Suppressor macrophage treated with lipopolysaccharide for 4 hours (primary cell): ENCODE measurements at regions not wholly inside any gene's neighbourhood (a gene's known extent, or its start where the extent isn't known, plus 50 kb on each side); places are given as distances from the start of the nearest gene placed in this dataset.
"Not testable (repeated sequence)": the region's sequence is repeated elsewhere in the genome, so short reads cannot be mapped to it uniquely, and the experiment has no call there.

Experiments
- DNase-seq: peaks from one replicate; pipeline ENCODE4 v3.0.0-alpha.2; 2020

DNA sequence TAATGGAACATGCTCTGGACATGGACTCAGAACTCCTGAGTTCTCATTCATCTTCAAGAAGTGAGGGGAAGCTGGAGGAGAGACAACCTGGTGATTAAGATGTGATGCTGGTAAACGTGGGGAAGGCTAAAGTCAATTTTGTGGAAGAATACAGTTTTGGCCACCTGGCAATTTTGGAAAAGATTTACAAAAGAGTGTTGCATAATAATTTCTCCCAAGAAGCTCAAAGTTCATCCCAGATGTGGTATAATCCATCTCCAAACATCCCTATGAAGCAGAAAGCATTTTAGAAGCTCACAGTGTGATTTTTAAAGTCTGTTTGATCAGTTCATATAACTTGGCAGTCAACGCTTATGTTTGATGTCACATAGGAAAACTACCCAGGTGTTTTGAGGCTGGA is 208.7 kb downstream of the LMX1A start:
- no peak for DNase-seq

DNA sequence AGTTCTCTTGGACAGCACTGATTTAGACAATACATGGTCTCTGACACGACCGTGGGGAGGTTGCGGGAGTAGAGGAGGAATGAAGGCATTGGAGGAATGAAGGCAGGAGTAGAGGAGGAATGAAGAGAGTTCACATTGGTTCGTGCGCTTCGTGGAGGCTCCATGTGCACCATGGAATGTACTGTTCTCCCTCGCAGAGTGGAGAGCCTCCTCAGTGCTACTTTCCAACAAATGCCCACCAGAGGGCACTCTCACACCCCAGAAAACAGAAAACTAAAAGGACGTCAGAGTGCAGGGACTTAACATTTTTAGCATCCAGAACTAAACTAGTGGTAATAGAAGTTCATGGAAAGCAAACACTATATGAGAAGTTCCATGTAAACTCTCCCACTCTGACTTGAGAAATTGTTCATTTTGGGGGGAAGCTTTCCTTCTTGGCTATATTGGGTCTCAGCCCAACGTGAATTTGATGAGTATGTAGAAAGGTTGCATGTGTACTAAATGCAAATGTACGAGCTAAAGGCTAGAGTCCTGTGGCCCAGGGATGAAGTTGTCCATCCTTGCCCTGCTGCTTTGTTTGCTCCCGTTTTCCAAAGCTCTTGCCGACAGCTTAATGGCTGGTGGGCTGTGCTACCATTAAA is 211.6 kb downstream of the LMX1A start:
- peak; percentile 33 for DNase-seq

DNA sequence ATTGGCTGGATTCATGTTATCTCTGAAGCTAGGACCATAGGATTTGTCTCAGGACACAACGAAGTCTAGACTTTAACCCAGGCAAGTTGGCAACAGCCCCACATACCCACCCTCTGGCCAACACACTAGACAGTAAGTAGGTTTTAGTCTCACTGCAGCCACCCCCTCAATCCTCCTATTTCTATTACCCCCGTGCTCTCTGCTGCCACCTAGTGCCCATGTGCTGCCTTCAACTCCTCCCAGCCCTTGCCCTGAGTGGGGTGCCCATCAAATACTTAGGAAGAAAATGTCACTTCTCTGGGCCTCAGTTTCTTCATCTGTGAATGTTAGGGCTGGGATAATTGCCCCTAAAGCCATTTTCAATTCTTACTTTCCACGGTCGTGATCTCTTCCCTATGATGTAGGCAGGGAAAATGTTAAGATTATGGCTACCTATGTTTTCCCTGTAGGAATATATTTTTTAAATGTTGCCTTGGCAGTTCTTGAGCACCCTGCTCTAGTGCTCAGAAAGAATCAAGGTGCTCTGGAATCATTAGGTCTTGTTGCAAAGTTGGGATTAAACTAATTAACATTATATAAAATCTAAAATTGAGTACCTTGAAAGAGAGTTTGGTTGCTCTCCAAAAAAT is 213.0 kb downstream of the LMX1A start:
- DNase-seq: peak; percentile 40

GRCh38 chr1:165138960-165139359 is 217.6 kb downstream of the LMX1A start:
- peak; percentile 4 for DNase-seq

GRCh38 chr1:165137551-165138316 is 218.8 kb downstream of the LMX1A start:
- no peak for DNase-seq

- no peak for DNase-seq
Observed at GRCh38 chr1:165134431-165134830, 222.1 kb downstream of the LMX1A start.

GRCh38 chr1:165129568-165130164 is 226.8 kb downstream of the LMX1A start:
- peak; percentile 35 for DNase-seq

- no peak for DNase-seq
Observed at GRCh38 chr1:165124772-165125171, 231.7 kb downstream of the LMX1A start.

DNA sequence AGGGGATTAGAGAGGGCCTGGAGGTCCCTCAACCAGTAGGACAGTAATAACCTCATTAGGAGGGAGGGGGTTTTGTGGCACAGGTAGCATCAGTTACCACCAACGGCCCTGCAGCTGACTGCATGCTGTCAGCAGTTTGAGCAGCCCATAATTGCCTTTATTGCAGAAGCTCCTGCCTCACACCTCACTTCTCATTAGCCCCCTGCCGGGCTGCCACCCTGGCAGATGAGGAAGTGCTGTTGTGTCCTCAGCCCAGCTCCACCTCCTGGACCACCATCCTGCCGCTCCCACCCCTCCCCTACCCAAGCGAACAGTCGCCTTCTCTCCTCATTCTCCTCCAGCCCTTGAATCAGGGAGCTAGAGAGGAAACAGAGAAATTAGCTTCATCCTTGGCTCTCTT is 237.4 kb downstream of the LMX1A start:
- no peak for DNase-seq

DNA sequence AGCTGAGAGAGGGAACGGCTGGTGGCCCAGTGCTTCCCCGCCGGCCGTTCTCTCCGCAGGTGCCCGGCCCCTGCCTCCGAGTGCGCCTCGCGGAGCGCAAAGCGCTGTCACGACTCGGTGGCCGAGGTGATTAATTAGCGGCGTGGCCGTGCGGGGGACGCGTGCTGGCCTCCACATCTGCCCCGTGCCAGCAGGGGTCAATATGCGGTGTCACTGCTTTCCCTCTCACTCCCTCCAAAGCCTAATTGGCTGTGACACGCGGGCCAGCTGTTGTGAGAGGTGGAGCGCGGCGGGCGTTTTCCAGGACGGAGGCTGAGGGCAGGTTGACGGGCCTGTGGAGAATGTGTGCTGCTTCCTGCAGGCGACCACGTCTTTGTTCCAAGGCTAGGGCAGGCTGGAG is 239.0 kb downstream of the LMX1A start:
- DNase-seq: no peak

DNA sequence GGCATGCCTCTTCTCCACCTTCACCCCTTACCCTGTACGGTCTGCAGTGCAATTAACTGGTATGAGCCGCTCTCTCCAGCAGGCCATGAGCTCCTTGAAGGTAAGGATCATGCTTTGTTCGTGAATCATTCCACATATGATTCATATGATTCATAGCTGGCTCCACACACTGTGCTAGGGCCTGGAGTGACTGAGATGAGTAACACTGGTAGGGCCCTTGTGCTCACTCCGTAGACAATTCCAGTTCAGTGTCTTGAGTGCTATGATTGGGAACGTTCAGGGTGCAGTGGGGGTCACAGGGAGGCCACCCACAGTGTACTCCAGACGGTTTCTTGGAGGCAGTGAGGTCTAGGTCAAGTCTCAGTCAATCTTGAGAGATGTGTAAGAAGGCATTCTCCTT is 239.8 kb downstream of the LMX1A start:
- no peak for DNase-seq

GRCh38 chr1:165116171-165116570 is 240.3 kb downstream of the LMX1A start:
- DNase-seq: no peak

DNA sequence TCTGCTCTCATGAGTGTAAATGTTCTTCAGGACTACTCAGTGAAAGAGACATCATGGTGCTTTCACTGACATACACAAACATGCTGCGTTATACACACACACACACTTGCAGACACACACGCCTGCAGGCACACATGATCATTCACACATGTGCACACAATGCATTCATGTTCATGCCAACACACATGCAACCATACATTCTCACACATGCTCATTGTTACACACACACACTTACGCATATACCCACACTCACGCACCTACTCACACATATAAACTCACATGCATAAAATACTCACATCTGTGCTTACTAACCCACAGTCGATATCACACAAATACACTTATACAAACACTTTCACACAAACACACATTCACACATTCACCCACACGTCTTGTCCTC is 241.6 kb downstream of the LMX1A start:
- DNase-seq: no peak

- DNase-seq: peak; percentile 50
Observed at GRCh38 chr1:165114022-165114888, 242.3 kb downstream of the LMX1A start.

DNA sequence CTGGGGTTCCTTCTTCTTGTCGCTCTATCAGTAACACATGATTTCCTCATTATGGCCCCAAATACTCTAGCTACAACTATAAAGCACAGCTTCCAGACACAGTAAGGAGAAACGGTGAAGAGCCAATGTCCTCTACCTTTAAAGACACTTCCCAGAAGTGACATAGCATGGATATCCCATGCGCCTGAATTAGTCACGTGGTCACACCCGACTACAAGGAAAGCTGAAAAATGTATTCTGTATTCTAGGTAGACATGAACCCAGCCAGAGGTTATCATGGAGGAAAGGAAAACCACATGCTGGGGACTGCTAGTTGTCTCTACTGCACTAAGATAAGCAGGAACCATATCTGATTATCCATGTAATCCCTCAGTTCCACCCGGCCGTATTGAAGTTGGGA is 244.3 kb downstream of the LMX1A start:
- no peak for DNase-seq

DNA sequence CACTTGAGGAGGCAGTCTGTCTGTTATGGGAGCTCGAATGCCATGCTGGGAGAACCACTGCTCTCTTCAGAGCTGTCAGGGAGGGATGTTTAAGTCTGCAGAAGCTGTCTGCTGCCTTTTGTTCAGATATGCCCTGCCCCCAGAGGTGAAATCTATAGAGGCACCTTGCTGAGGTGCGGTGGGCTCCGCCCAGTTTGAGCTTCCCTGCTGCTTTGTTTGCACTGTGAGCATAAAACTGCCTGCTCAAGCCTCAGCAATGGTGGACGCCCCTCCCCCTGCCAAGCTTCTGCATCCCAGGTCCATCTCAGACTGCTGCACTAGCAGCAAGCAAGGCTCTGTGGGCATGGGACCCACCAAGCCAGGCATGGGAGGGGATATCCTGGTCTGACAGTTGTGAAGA is 247.5 kb downstream of the LMX1A start:
- DNase-seq: no peak

GRCh38 chr1:165092542-165093162 is 263.9 kb downstream of the LMX1A start:
- not testable (repeated sequence) for DNase-seq

DNA sequence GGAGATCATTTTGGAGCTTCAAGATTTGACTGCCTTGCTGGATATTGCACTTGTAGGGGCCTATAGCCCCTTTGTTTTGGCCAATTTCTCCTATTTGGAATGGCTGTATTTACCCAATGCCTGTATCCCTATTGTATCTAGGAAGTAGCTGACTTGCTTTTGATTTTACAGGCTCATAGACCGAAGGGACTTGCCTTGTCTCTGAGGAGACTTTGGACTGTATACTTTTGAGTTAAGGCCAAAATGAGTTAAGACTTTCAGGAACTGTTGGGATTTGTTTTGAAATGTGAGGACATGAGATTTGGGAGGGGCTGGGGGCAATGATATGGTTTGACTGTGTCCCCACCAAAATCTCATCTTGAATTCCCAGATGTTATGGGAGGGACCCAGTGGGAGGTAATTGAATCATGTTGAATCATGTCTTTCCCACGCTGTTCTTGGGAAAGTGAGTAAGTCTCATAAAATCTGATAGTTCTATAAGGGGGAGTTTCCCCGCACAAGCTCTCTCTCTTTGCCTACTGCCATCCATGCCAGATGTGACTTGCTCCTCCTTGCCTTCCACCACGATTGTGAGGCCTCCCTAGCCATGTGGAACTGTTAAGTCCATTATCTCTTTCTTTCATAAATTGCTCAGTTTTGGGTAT is 276.1 kb downstream of the LMX1A start:
- DNase-seq: no peak

GRCh38 chr1:165078391-165078790 is 278.1 kb downstream of the LMX1A start:
- DNase-seq: no peak

DNA sequence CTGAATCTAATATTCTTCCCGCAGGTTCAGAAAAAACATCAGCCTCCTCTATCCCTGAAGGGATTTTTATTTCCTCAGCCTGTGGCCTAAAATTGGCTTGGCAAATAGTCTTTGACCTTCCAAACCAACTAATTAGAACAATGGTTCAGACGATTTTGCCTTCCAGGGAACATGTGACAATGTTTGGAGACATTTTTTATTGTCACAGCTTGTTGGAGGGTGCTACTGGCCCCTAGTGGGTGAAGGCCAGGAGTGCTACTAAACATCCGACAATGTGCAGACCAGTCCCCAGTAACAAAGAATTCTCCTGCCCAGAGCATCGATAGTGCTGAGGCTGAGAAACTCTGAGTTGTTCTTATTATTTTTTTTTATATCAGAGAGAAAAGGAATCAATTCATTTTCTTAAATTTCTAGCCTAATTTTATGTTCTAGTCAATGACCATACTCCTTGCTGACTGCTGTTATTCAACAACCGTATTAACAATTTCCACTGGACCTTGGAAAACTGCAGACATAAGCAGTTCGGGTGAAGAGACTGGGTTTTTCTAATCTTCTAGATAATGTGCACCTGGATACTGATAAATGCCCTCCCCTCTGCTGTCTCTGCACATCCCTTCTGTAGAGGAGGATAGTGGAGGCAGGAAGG is 280.7 kb downstream of the LMX1A start:
- DNase-seq: no peak
